Mesendoderm (in vitro differentiated cells): ENCODE measurements at regions not wholly inside any gene's neighbourhood (a gene's known extent, or its start where the extent isn't known, plus 50 kb on each side); places are given as distances from the start of the nearest gene placed in this dataset.
A peak's percentile ranks its signal among the peaks of the same experiment; 100 is the strongest.

Experiments used
- DNase-seq: peaks from one replicate; pipeline ENCODE4 v3.0.0; 2013
- H2AK5ac ChIP-seq: 2 replicates; pipeline ENCODE4 v1.6.1; 2013; ENCODE audit warnings: low read length, inconsistent platforms
- H2BK120ac ChIP-seq: 2 replicates; pipeline ENCODE4 v1.6.1; 2013; ENCODE audit warnings: low read depth, mild to moderate bottlenecking, low read length, moderate library complexity, mixed read lengths
- H2BK15ac ChIP-seq: replicated peaks from 2 replicates; pipeline ENCODE4 v1.6.1; 2013; ENCODE audit warnings: low read depth, mild to moderate bottlenecking, moderate library complexity
- H2BK5ac ChIP-seq: 2 replicates; pipeline ENCODE4 v1.6.1; 2013; ENCODE audit warnings: low read length, inconsistent platforms
- H3K18ac ChIP-seq: 2 replicates; pipeline ENCODE4 v1.6.1; 2013; ENCODE audit warnings: mild to moderate bottlenecking, low read length, mixed read lengths
- H3K23ac ChIP-seq: one replicate; pipeline ENCODE4 v1.6.1; 2013; ENCODE audit warnings: low read length
- H3K27ac ChIP-seq: 2 replicates; pipeline ENCODE4 v1.5.1; 2013; ENCODE audit warnings: low read depth, mild to moderate bottlenecking, inconsistent platforms, low read length, moderate library complexity
- H3K27me3 ChIP-seq: 2 replicates; pipeline ENCODE4 v1.6.1; 2013; ENCODE audit warnings: low read length, control low read depth, mild to moderate bottlenecking, inconsistent platforms; ENCODE audit not compliant: insufficient read depth, poor library complexity
- H3K36me3 ChIP-seq: 2 replicates; pipeline ENCODE4 v1.6.1; 2013; ENCODE audit warnings: low read length, inconsistent platforms; ENCODE audit not compliant: control insufficient read depth, insufficient read depth
- H3K4ac ChIP-seq: one replicate; pipeline ENCODE4 v1.6.1; 2013; ENCODE audit warnings: low read depth, mild to moderate bottlenecking, low read length, moderate library complexity
- H3K4me1 ChIP-seq: 2 replicates; pipeline ENCODE4 v1.6.1; 2013; ENCODE audit warnings: low read depth, low read length, inconsistent platforms; ENCODE audit not compliant: control insufficient read depth
- H3K4me2 ChIP-seq: 2 replicates; pipeline ENCODE4 v1.6.1; 2013; ENCODE audit warnings: low read length
- H3K4me3 ChIP-seq: 2 replicates; pipeline ENCODE4 v1.5.1; 2013; ENCODE audit warnings: mild to moderate bottlenecking, low read length
- H3K56ac ChIP-seq: one replicate; pipeline ENCODE4 v1.6.1; 2013; ENCODE audit warnings: low read length
- H3K79me1 ChIP-seq: 2 replicates; pipeline ENCODE4 v1.6.1; 2013; ENCODE audit warnings: low read length, inconsistent platforms
- H3K79me2 ChIP-seq: 2 replicates; pipeline ENCODE4 v1.6.1; 2013; ENCODE audit warnings: mild to moderate bottlenecking, low read length; ENCODE audit not compliant: control insufficient read depth, insufficient read depth
- H3K9ac ChIP-seq: 2 replicates; pipeline ENCODE4 v1.6.1; 2013; ENCODE audit warnings: low read length, inconsistent platforms
- H4K5ac ChIP-seq: one replicate; pipeline ENCODE4 v1.6.1; 2013; ENCODE audit warnings: low read length
- H4K8ac ChIP-seq: one replicate; pipeline ENCODE4 v1.6.1; 2013; ENCODE audit warnings: low read depth, mild to moderate bottlenecking, control low read depth, low read length, moderate library complexity
- WGBS: extraction: QIAGEN DNeasy Blood & Tissue Kit; methylation state at CpG from one replicate; pipeline ENCODE4 v1.1.7; 2013; ENCODE audit warnings: low lambda C conversion rate, missing lambda C conversion rate; ENCODE audit not compliant: insufficient coverage; ENCODE audit errors: extremely low coverage; 5-methylcytosine and 5-hydroxymethylcytosine counted together

GRCh38 chr3:70899816-70900215 is 587.4 kb upstream of the MDFIC2 start:
- no peaks in the 10 kb centered on the region for H3K79me1 ChIP-seq
- no peak overlapping the region for H3K4me2 ChIP-seq
- no peak overlapping the region for H3K23ac ChIP-seq
- no peak overlapping the region for H3K56ac ChIP-seq
- H2BK5ac ChIP-seq: no peak overlapping the region
- H3K18ac ChIP-seq: no peak overlapping the region
- no peak overlapping the region for H4K8ac ChIP-seq
- H3K79me2 ChIP-seq: no peaks in the 10 kb centered on the region
- no peak overlapping the region for H2BK120ac ChIP-seq
- no peaks in the 10 kb centered on the region for H3K4me1 ChIP-seq
- no peak overlapping the region for H3K4me3 ChIP-seq
- H3K36me3 ChIP-seq: no peaks in the 10 kb centered on the region
- no peak overlapping the region for H3K9ac ChIP-seq
- H2AK5ac ChIP-seq: no peak overlapping the region
- no peak overlapping the region for H3K27ac ChIP-seq
- H3K27me3 ChIP-seq: no peaks in the 10 kb centered on the region
- no peak overlapping the region for H4K5ac ChIP-seq
- no peak overlapping the region for H3K4ac ChIP-seq
- peak; percentile 26 for DNase-seq
- H2BK15ac ChIP-seq: no peak overlapping the region
- WGBS: no CpG with 5 or more reads among the region's 4 CpGs

GRCh38 chr3:70890020-70890394 is 577.6 kb upstream of the MDFIC2 start:
- no CpG with 5 or more reads among the region's 3 CpGs for WGBS
- H3K27ac ChIP-seq: no peak overlapping the region

GRCh38 chr3:70889162-70890019 is 577.0 kb upstream of the MDFIC2 start:
- no peaks in the 10 kb centered on the region for H3K4me1 ChIP-seq
- H4K5ac ChIP-seq: no peak overlapping the region
- no peaks in the 10 kb centered on the region for H3K27me3 ChIP-seq
- H2BK5ac ChIP-seq: no peak overlapping the region
- H3K79me2 ChIP-seq: no peaks in the 10 kb centered on the region
- no CpG with 5 or more reads among the region's 8 CpGs for WGBS
- no peak overlapping the region for H2AK5ac ChIP-seq
- no peak for DNase-seq
- H2BK120ac ChIP-seq: no peak overlapping the region
- H3K4me3 ChIP-seq: no peak overlapping the region
- no peak overlapping the region for H3K18ac ChIP-seq
- H3K23ac ChIP-seq: no peak overlapping the region
- peak overlapping the region; percentile 15 for H3K56ac ChIP-seq
- H4K8ac ChIP-seq: no peak overlapping the region
- no peak overlapping the region for H3K9ac ChIP-seq
- H3K36me3 ChIP-seq: no peaks in the 10 kb centered on the region
- H3K4ac ChIP-seq: no peak overlapping the region
- H3K79me1 ChIP-seq: no peaks in the 10 kb centered on the region
- H3K27ac ChIP-seq: no peak overlapping the region
- H2BK15ac ChIP-seq: no peak overlapping the region
- H3K4me2 ChIP-seq: no peak overlapping the region

More at GRCh38 chr3:70890020-70890394, 577.6 kb upstream of the MDFIC2 start:
- Histone ChIP-seq H2AK5ac (no peak overlapping the region), H4K5ac (no peak overlapping the region), H3K4ac (no peak overlapping the region), H3K9ac (no peak overlapping the region), H3K27me3 (no peaks in the 10 kb centered on the region), H3K4me1 (no peaks in the 10 kb centered on the region), H4K8ac (no peak overlapping the region), H3K4me2 (no peak overlapping the region), H3K56ac (no peak overlapping the region), H3K23ac (no peak overlapping the region), H3K18ac (no peak overlapping the region), H2BK120ac (no peak overlapping the region), H3K4me3 (no peak overlapping the region), H2BK15ac (no peak overlapping the region), H3K79me2 (no peaks in the 10 kb centered on the region), H3K36me3 (no peaks in the 10 kb centered on the region), H3K79me1 (no peaks in the 10 kb centered on the region), H2BK5ac (no peak overlapping the region)
- DNase-seq: no peak

GRCh38 chr3:70885636-70886035 is 573.2 kb upstream of the MDFIC2 start:
- no peaks in the 10 kb centered on the region for H3K4me1 ChIP-seq
- H2BK15ac ChIP-seq: no peak overlapping the region
- no peaks in the 10 kb centered on the region for H3K36me3 ChIP-seq
- H3K18ac ChIP-seq: no peak overlapping the region
- H3K9ac ChIP-seq: no peak overlapping the region
- H3K27ac ChIP-seq: no peak overlapping the region
- H3K27me3 ChIP-seq: no peaks in the 10 kb centered on the region
- no peaks in the 10 kb centered on the region for H3K79me2 ChIP-seq
- H3K23ac ChIP-seq: no peak overlapping the region
- no CpG with 5 or more reads among the region's 6 CpGs for WGBS
- no peak overlapping the region for H3K56ac ChIP-seq
- no peaks in the 10 kb centered on the region for H3K79me1 ChIP-seq
- no peak overlapping the region for H2AK5ac ChIP-seq
- no peak overlapping the region for H3K4me3 ChIP-seq
- H2BK120ac ChIP-seq: no peak overlapping the region
- H3K4me2 ChIP-seq: no peak overlapping the region
- H4K8ac ChIP-seq: no peak overlapping the region
- no peak overlapping the region for H3K4ac ChIP-seq
- no peak overlapping the region for H2BK5ac ChIP-seq
- no peak overlapping the region for H4K5ac ChIP-seq
- DNase-seq: no peak

- no peak overlapping the region for H3K18ac ChIP-seq
- no peak overlapping the region for H3K23ac ChIP-seq
- no peak overlapping the region for H3K56ac ChIP-seq
- H3K4ac ChIP-seq: no peak overlapping the region
- H2BK5ac ChIP-seq: no peak overlapping the region
- H3K4me2 ChIP-seq: no peak overlapping the region
- no peak overlapping the region for H3K9ac ChIP-seq
- no CpG with 5 or more reads among the region's 5 CpGs for WGBS
- no peak overlapping the region for H2BK15ac ChIP-seq
- no peak overlapping the region for H4K8ac ChIP-seq
- DNase-seq: no peak
- H4K5ac ChIP-seq: no peak overlapping the region
- no peak overlapping the region for H2AK5ac ChIP-seq
- no peak overlapping the region for H3K27ac ChIP-seq
- H3K4me1 ChIP-seq: no peaks in the 10 kb centered on the region
- H3K79me1 ChIP-seq: no peaks in the 10 kb centered on the region
- no peak overlapping the region for H2BK120ac ChIP-seq
- no peak overlapping the region for H3K4me3 ChIP-seq
- no peaks in the 10 kb centered on the region for H3K36me3 ChIP-seq
- no peaks in the 10 kb centered on the region for H3K79me2 ChIP-seq
- no peaks in the 10 kb centered on the region for H3K27me3 ChIP-seq
Observed at GRCh38 chr3:70882104-70882503, 569.7 kb upstream of the MDFIC2 start.

- H3K56ac ChIP-seq: no peak overlapping the region
- no peak overlapping the region for H4K5ac ChIP-seq
- H3K27me3 ChIP-seq: no peaks in the 10 kb centered on the region
- H3K23ac ChIP-seq: no peak overlapping the region
- no peak overlapping the region for H3K9ac ChIP-seq
- H2BK15ac ChIP-seq: no peak overlapping the region
- no peak overlapping the region for H3K27ac ChIP-seq
- no peaks in the 10 kb centered on the region for H3K79me2 ChIP-seq
- no peak for DNase-seq
- H2BK120ac ChIP-seq: no peak overlapping the region
- no peak overlapping the region for H2AK5ac ChIP-seq
- no peak overlapping the region for H2BK5ac ChIP-seq
- no CpG with 5 or more reads among the region's 2 CpGs for WGBS
- H3K4me1 ChIP-seq: no peaks in the 10 kb centered on the region
- H3K79me1 ChIP-seq: no peaks in the 10 kb centered on the region
- H3K36me3 ChIP-seq: no peaks in the 10 kb centered on the region
- H3K4me2 ChIP-seq: no peak overlapping the region
- no peak overlapping the region for H3K4ac ChIP-seq
- no peak overlapping the region for H4K8ac ChIP-seq
- H3K4me3 ChIP-seq: no peak overlapping the region
- no peak overlapping the region for H3K18ac ChIP-seq
Observed at GRCh38 chr3:70880421-70880820, 568.0 kb upstream of the MDFIC2 start.
